Astrocyte of the spinal cord (primary cell): ENCODE measurements at regions not wholly inside any gene's neighbourhood (a gene's known extent, or its start where the extent isn't known, plus 50 kb on each side); places are given as distances from the start of the nearest gene placed in this dataset.

Experiments
- DNase-seq: peaks from one replicate; pipeline ENCODE4 v3.0.0; 2011; ENCODE audit warnings: low read depth, low spot score
- H3K4me3 ChIP-seq: 2 replicates; pipeline ENCODE4 v1.5.1; 2011; ENCODE audit warnings: low read depth, mild to moderate bottlenecking, low read length, moderate library complexity
- in situ Hi-C: cut with HindIII; loops from 2 replicates; pipeline ENCODE4 v1.10.0; 2017; ENCODE audit warnings: low sequenced_read_pairs
- TF ChIP-seq, protein P1 (sequence below): IDR thresholded peaks from 2 replicates; pipeline ENCODE4 v1.5.1; 2012; ENCODE audit warnings: low read depth, mild to moderate bottlenecking, low read length, inconsistent platforms

DNA sequence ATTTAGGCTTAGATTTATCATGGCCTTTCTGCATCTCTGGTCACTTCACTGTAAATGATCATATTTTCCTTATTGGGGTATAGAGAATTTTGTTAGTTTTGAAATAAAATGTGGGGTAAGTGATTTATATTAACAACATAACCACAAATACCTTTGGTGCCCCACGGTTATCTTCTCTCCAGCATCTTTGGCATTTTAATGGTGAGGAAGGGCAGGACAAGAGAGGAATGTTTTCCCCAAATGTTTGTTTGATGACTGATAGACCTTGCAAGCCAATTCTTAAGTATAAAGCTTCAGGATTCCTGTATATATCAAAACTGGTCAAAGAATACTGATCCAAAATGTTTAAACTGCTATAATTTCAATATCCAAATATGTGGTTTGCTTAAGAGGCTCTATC lies 171.6 kb upstream of the SMLR1 start:
- no peak overlapping the region for H3K4me3 ChIP-seq
- no peak for DNase-seq
- TF ChIP-seq, protein P1, sequence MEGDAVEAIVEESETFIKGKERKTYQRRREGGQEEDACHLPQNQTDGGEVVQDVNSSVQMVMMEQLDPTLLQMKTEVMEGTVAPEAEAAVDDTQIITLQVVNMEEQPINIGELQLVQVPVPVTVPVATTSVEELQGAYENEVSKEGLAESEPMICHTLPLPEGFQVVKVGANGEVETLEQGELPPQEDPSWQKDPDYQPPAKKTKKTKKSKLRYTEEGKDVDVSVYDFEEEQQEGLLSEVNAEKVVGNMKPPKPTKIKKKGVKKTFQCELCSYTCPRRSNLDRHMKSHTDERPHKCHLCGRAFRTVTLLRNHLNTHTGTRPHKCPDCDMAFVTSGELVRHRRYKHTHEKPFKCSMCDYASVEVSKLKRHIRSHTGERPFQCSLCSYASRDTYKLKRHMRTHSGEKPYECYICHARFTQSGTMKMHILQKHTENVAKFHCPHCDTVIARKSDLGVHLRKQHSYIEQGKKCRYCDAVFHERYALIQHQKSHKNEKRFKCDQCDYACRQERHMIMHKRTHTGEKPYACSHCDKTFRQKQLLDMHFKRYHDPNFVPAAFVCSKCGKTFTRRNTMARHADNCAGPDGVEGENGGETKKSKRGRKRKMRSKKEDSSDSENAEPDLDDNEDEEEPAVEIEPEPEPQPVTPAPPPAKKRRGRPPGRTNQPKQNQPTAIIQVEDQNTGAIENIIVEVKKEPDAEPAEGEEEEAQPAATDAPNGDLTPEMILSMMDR: no peak
- in situ Hi-C loops: no loop called here

DNA sequence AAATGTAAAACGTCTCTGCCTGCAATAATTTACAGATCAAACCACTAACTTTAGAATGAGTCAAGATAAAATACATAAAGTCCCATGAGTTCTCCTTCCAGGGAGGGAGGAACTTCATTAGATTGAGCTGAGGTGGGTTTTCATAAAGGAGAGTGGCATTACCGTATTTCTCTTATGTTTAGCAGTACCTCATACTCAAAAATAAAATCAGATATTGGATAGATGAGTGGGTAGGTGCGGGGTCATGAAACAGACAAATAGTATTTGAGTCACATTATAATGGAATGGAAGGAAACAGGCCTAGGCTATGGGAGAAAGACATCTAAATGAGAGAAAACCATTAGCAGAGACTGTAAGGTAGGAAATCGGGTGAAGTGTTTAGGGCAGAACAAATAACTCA lies 166.1 kb upstream of the SMLR1 start:
- TF ChIP-seq, protein P1: no peak
- in situ Hi-C loops: no loop called here
- no peak for DNase-seq
- no peak overlapping the region for H3K4me3 ChIP-seq

DNA sequence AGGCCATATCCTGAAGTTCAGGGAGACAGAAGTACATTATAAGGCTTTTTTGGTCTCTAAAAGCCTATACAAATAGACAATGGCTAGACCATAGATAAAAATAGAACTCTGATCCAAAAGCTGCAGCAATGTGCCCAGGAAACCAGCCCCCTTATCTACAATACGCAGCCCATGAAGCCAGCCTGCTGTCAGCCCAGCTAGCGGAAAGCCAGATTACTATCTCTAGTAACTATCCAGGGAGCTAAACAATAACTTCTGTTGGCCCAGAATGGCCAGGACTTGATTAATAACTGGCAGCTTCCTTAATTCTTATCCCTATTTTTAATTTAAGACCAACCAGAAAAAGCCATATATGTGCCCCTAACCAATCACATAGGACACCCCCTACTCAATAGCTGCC lies 160.4 kb upstream of the SMLR1 start:
- TF ChIP-seq, protein P1: no peak
- no peak for DNase-seq
- in situ Hi-C loops: no loop called here
- H3K4me3 ChIP-seq: no peak overlapping the region

DNA sequence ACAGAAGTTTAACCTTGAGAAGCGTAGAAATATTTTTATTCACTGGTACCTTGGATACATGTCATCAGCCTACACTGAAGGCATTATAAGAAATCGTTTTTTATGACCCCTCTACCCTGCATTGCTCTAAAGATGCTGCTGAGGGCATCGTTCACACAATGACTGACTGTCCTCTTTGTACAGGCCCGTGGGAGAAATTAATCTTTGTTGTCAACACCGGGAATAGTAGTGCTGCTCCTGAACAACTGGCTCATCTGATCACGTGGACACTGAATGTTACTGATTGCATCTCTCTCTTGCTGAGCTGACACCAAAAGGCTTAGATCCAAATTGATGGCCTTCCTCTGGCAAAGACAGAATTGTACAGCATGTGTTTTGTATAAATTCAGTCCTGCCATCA lies 157.1 kb upstream of the SMLR1 start:
- in situ Hi-C loops: no loop called here
- TF ChIP-seq, protein P1: no peak
- H3K4me3 ChIP-seq: no peak overlapping the region
- DNase-seq: no peak

DNA sequence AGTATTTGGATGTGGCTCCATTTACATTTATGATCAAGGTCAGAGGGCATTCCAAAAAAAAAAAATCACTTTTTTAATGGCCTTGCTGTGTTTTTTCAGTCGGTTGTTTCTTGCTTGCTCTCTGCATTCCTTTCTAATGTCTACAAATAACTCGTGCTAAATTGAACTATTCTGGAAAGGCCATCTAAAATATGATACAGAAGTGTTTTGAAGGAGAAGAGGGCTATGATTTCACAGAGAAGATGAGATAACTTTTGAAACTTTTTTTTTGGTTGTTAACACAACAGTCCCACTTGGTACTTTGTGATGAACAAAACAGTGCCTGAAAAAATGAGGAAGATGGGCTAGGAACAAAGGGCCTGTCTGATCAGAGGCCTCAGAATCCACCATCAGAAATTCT lies 156.1 kb upstream of the SMLR1 start:
- DNase-seq: no peak
- no peak overlapping the region for H3K4me3 ChIP-seq
- TF ChIP-seq, protein P1: no peak
- in situ Hi-C loops: no loop called here

DNA sequence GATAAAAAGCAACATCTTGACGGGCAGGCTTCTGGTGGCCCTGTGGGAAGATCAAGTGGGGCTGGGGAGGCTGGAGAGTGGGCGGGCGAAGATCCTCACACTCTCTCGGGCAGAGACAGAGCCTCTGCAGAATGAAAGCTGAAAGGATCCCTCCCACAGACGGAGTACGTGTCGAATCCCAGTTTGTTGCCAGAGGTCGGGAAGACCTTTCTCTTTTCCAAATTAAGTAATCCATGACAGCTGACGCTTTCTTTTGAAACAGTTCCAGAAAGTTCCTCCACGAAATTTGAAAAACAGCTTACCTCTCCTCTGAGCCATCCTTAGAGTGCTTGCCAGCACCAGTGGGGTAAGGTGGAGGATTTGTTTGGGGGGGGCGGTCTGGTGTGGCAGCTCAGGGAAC lies 155.6 kb upstream of the SMLR1 start:
- H3K4me3 ChIP-seq: no peak overlapping the region
- in situ Hi-C loops: no loop called here
- no peak for DNase-seq
- TF ChIP-seq, protein P1: no peak

DNA sequence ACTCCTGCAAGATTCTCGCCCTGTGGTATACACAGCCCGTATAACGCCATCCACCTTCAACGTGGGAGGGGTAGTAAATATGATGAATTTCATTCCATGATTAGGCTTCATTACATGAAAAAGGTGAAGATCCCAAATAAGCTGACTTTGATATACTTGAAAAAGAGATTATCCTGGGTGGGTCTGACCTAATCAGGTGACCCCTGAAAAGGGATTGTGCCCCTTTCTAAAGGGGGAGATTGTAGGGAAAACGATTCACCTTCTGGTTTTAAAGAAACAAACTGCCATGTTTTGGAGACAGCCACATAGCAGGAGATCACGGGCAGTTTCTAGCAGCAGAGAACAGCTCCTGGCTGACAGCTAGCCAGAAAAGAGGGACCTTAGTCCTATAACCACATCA lies 155.1 kb upstream of the SMLR1 start:
- in situ Hi-C loops: no loop called here
- H3K4me3 ChIP-seq: no peak overlapping the region
- DNase-seq: no peak
- TF ChIP-seq, protein P1: no peak
